HCT116 (cell line): ENCODE measurements at regions not wholly inside any gene's neighbourhood (a gene's known extent, or its start where the extent isn't known, plus 50 kb on each side); places are given as distances from the start of the nearest gene placed in this dataset.

Source experiments
- ATAC-seq: fragments of 200-7000 bp; cut with Tn5 transposase; 2 replicates; pipeline ENCODE4 v1.9.1; 2020; ENCODE audit warnings: mild to moderate bottlenecking, moderate library complexity
- BruUV-seq: library from RNA; stranded (reverse); fragments of 400-500 nt; replicated peaks from 2 replicates; lab custom pipeline; 2021; lab: Mats Ljungman, UMichigan
- CTCF ChIA-PET: fragments of 300-600 bp; sonication (Branson Sonifier 250); formaldehyde crosslinking; loops from one replicate; lab custom pipeline; 2021; ENCODE audit warnings: antibody characterized with exemption; lab: Charles Lee
- POLR2A ChIA-PET: fragments of 300-600, 350-600 bp; sonication (Branson Sonifier 250); formaldehyde crosslinking; loops from one replicate; lab custom pipeline; 2021; ENCODE audit warnings: antibody characterized with exemption; lab: Charles Lee
- RAD21 ChIA-PET, 2 experiments: fragments of 300-600 bp; sonication (Branson Sonifier 250); formaldehyde crosslinking; loops; one replicate each; lab custom pipeline; 2023; ENCODE audit warnings: low total read pairs in 2 of 2; ENCODE audit not compliant: uncharacterized antibody in 2 of 2, unreplicated experiment in 2 of 2, low non-redundant PET in 1 of 2; lab: Charles Lee
- DNase-seq: peaks from one replicate; pipeline ENCODE4 v3.0.0-alpha.2; 2010; ENCODE audit warnings: low read depth, low spot score
- H2AFZ ChIP-seq: fragments of 200-600 bp; shearing (Covaris generic), sonication (generic); 2 replicates; pipeline ENCODE4 v1.6.1; 2017; ENCODE audit warnings: low read depth, mixed run types, mixed read lengths, antibody characterized with exemption, low read length; ENCODE audit not compliant: poor library complexity, severe bottlenecking
- H3K27ac ChIP-seq: 2 replicates; pipeline ENCODE4 v1.5.1; 2012; ENCODE audit warnings: low read depth, low read length
- H3K27me3 ChIP-seq: fragments of 200-600 bp; sonication (generic); 2 replicates; pipeline ENCODE4 v1.6.1; 2016; ENCODE audit warnings: mixed run types, low read length, mixed read lengths; ENCODE audit not compliant: insufficient read depth
- H3K36me3 ChIP-seq, 2 experiments: fragments of 200-500 bp in 1 of 2; fragments of 200-600 bp in 1 of 2; sonication (Bioruptor generic) in 1 of 2; sonication (generic) in 1 of 2; 2 replicates each; pipeline versions ENCODE4 v1.5.1 to v1.6.1; 2014 to 2016; ENCODE audit warnings: low read length in 2 of 2, inconsistent platforms in 1 of 2, mixed read lengths in 1 of 2, mixed run types in 1 of 2; ENCODE audit not compliant: insufficient read depth in 2 of 2, control insufficient read depth in 1 of 2
- H3K4me1 ChIP-seq, 2 experiments: fragments of 200-600 bp in 1 of 2; sonication (generic) in 1 of 2; 2 replicates each; pipeline versions ENCODE4 v1.5.1 to v1.6.1; 2012 to 2017; ENCODE audit warnings: low read length in 2 of 2, inconsistent platforms in 1 of 2, mild to moderate bottlenecking in 1 of 2, mixed read lengths in 1 of 2, mixed run types in 1 of 2, moderate library complexity in 1 of 2; ENCODE audit not compliant: insufficient read depth in 2 of 2, control insufficient read depth in 1 of 2
- H3K4me2 ChIP-seq: fragments of 200-600 bp; sonication (generic); 2 replicates; pipeline ENCODE4 v1.6.1; 2017; ENCODE audit warnings: mixed run types, low read length, mixed read lengths
- H3K4me3 ChIP-seq, 2 experiments: fragments of 200-600 bp in 1 of 2; sonication (generic) in 1 of 2; replicated peaks in 1 of 2; 2 replicates each; pipeline ENCODE4 v1.5.1; 2011 to 2016; ENCODE audit warnings: low read length in 2 of 2, control low read depth in 1 of 2, low read depth in 1 of 2, mild to moderate bottlenecking in 1 of 2, mixed read lengths in 1 of 2, mixed run types in 1 of 2
- H3K79me2 ChIP-seq: fragments of 200-600 bp; sonication (generic); 2 replicates; pipeline ENCODE4 v1.6.1; 2017; ENCODE audit warnings: mild to moderate bottlenecking, mixed run types, low read length, moderate library complexity, mixed read lengths; ENCODE audit not compliant: insufficient read depth
- H3K9ac ChIP-seq: fragments of 200-600 bp; sonication (generic); 2 replicates; pipeline ENCODE4 v1.6.1; 2016; ENCODE audit warnings: low read length, mixed read lengths
- H3K9me2 ChIP-seq: fragments of 200-600 bp; sonication (generic), shearing (Covaris generic); 2 replicates; pipeline ENCODE4 v1.6.1; 2017; ENCODE audit warnings: mixed run types, mild to moderate bottlenecking, moderate library complexity; ENCODE audit not compliant: insufficient read depth
- H3K9me3 ChIP-seq, 2 experiments: fragments of 200-500 bp in 1 of 2; fragments of 200-600 bp in 1 of 2; sonication (Bioruptor generic) in 1 of 2; sonication (generic) in 1 of 2; 2 replicates each; pipeline ENCODE4 v1.6.1; 2014 to 2017; ENCODE audit warnings: low read length in 2 of 2, mixed read lengths in 2 of 2, inconsistent platforms in 1 of 2, low read depth in 1 of 2, mild to moderate bottlenecking in 1 of 2, mixed run types in 1 of 2, moderate library complexity in 1 of 2; ENCODE audit not compliant: control insufficient read depth in 1 of 2, insufficient read depth in 1 of 2
- H4K20me1 ChIP-seq: fragments of 200-600 bp; sonication (generic), shearing (Covaris generic); 2 replicates; pipeline ENCODE4 v1.6.1; 2017; ENCODE audit warnings: mixed run types, mild to moderate bottlenecking, moderate library complexity; ENCODE audit not compliant: insufficient read depth
- CBX3 ChIP-seq: IDR thresholded peaks from 2 replicates; pipeline ENCODE4 v1.6.1; 2012; ENCODE audit warnings: low read depth
- EZH2 ChIP-seq: fragments of 200-600 bp; sonication (generic); IDR thresholded peaks from 2 replicates; pipeline ENCODE4 v1.6.1; 2017; ENCODE audit warnings: antibody characterized with exemption, mixed run types
- EZH2phosphoT487 ChIP-seq: fragments of 200-600 bp; IDR thresholded peaks from 2 replicates; pipeline ENCODE4 v1.6.1; 2018; ENCODE audit warnings: antibody characterized with exemption, borderline replicate concordance
- FOSL1 ChIP-seq: IDR thresholded peaks from 2 replicates; pipeline ENCODE4 v1.6.1; 2012; ENCODE audit warnings: low read depth
- POLR2A ChIP-seq: IDR thresholded peaks from 2 replicates; pipeline ENCODE4 v1.7.0; 2011; ENCODE audit warnings: borderline replicate concordance; ENCODE audit not compliant: insufficient read depth, insufficient read length; ENCODE audit errors: extremely low read depth
- POLR2AphosphoS5 ChIP-seq: IDR thresholded peaks from 2 replicates; pipeline ENCODE4 v1.6.1; 2011; ENCODE audit warnings: mild to moderate bottlenecking, low read depth, low read length, moderate library complexity
- RAD21 ChIP-seq: IDR thresholded peaks from 2 replicates; pipeline ENCODE4 v1.6.1; 2012; ENCODE audit warnings: low read depth, mild to moderate bottlenecking
- SIN3A ChIP-seq: IDR thresholded peaks from 2 replicates; pipeline ENCODE4 v1.6.1; 2012; ENCODE audit warnings: low read depth
- SP1 ChIP-seq: IDR thresholded peaks from 2 replicates; pipeline ENCODE4 v1.6.1; 2012; ENCODE audit warnings: low read depth
- YY1 ChIP-seq: IDR thresholded peaks from 2 replicates; pipeline ENCODE4 v1.6.1; 2011; ENCODE audit warnings: low read length, low read depth, moderate library complexity, mild to moderate bottlenecking; ENCODE audit not compliant: insufficient replicate concordance; ENCODE audit errors: extremely low read depth
- ZNF274 ChIP-seq: fragments of 200-500 bp; sonication (Bioruptor generic); IDR thresholded peaks from 2 replicates; pipeline ENCODE4 v1.6.1; 2014; ENCODE audit warnings: mild to moderate bottlenecking, low read depth, low read length, inconsistent platforms
- intact Hi-C: fragments of 100-400 bp; cut with micrococcal nuclease; formaldehyde crosslinking; loops from 2 replicates; pipeline ENCODE4 v1.10.0; 2022
- TF ChIP-seq, protein P1 (sequence below): IDR thresholded peaks from 2 replicates; pipeline ENCODE4 v1.6.1; 2012
- TF ChIP-seq, protein P2 (sequence below): IDR thresholded peaks from 2 replicates; pipeline ENCODE4 v1.6.1; 2012; ENCODE audit warnings: low read depth
- TF ChIP-seq, protein P3 (sequence below): IDR thresholded peaks from 2 replicates; pipeline ENCODE4 v1.6.1; 2011; ENCODE audit warnings: mild to moderate bottlenecking, low read length, moderate library complexity; ENCODE audit not compliant: insufficient replicate concordance; ENCODE audit errors: extremely low read depth
- TF ChIP-seq, protein P4 (sequence below): IDR thresholded peaks from 2 replicates; pipeline ENCODE4 v1.6.1; 2012

DNA sequence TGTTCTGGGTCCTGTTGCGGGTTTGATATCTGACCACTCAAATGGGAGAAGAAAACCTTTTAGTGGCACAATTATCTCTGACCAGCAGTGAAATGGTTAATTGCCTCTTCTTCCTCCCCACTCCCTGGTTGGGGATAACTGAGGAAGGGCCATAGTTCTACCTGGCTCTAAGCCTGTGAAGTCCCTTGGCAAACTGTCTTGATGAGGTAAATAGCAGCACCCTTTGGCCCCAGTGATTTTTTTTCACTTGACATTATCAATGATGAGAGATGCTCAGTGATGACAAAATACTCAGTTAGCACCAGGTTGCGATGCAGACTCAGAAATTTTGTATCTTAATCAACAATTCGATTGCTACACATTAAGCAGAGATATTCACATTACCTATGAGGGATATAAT, 515.7 kb downstream of the PSAT1 start:
- ChIA-PET RAD21 (no interaction called here), CTCF (no interaction called here)
- H3K4me1 ChIP-seq: no peaks in the 10 kb centered on the region
- no peaks in the 10 kb centered on the region for H3K9me2 ChIP-seq
- H3K36me3 ChIP-seq: no peaks in the 10 kb centered on the region
- no peak for ATAC-seq
- no peaks in the 10 kb centered on the region for H4K20me1 ChIP-seq
- no peak overlapping the region for H3K4me3 ChIP-seq
- H3K27ac ChIP-seq: no peak overlapping the region
- no peak overlapping the region for H3K9ac ChIP-seq
- DNase-seq: no peak
- TF ChIP-seq EZH2phosphoT487 (no peak), SIN3A (no peak), CBX3 (no peak), RAD21 (no peak), EZH2 (no peak), YY1 (no peak), ZNF274 (no peak), FOSL1 (no peak), SP1 (no peak), POLR2AphosphoS5 (no peak), POLR2A (no peak)
- TF ChIP-seq, protein P1, sequence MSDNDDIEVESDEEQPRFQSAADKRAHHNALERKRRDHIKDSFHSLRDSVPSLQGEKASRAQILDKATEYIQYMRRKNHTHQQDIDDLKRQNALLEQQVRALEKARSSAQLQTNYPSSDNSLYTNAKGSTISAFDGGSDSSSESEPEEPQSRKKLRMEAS: no peak
- TF ChIP-seq, protein P2, sequence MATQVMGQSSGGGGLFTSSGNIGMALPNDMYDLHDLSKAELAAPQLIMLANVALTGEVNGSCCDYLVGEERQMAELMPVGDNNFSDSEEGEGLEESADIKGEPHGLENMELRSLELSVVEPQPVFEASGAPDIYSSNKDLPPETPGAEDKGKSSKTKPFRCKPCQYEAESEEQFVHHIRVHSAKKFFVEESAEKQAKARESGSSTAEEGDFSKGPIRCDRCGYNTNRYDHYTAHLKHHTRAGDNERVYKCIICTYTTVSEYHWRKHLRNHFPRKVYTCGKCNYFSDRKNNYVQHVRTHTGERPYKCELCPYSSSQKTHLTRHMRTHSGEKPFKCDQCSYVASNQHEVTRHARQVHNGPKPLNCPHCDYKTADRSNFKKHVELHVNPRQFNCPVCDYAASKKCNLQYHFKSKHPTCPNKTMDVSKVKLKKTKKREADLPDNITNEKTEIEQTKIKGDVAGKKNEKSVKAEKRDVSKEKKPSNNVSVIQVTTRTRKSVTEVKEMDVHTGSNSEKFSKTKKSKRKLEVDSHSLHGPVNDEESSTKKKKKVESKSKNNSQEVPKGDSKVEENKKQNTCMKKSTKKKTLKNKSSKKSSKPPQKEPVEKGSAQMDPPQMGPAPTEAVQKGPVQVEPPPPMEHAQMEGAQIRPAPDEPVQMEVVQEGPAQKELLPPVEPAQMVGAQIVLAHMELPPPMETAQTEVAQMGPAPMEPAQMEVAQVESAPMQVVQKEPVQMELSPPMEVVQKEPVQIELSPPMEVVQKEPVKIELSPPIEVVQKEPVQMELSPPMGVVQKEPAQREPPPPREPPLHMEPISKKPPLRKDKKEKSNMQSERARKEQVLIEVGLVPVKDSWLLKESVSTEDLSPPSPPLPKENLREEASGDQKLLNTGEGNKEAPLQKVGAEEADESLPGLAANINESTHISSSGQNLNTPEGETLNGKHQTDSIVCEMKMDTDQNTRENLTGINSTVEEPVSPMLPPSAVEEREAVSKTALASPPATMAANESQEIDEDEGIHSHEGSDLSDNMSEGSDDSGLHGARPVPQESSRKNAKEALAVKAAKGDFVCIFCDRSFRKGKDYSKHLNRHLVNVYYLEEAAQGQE: no peak
- TF ChIP-seq, protein P3, sequence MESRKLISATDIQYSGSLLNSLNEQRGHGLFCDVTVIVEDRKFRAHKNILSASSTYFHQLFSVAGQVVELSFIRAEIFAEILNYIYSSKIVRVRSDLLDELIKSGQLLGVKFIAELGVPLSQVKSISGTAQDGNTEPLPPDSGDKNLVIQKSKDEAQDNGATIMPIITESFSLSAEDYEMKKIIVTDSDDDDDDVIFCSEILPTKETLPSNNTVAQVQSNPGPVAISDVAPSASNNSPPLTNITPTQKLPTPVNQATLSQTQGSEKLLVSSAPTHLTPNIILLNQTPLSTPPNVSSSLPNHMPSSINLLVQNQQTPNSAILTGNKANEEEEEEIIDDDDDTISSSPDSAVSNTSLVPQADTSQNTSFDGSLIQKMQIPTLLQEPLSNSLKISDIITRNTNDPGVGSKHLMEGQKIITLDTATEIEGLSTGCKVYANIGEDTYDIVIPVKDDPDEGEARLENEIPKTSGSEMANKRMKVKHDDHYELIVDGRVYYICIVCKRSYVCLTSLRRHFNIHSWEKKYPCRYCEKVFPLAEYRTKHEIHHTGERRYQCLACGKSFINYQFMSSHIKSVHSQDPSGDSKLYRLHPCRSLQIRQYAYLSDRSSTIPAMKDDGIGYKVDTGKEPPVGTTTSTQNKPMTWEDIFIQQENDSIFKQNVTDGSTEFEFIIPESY: no peak
- TF ChIP-seq, protein P4, sequence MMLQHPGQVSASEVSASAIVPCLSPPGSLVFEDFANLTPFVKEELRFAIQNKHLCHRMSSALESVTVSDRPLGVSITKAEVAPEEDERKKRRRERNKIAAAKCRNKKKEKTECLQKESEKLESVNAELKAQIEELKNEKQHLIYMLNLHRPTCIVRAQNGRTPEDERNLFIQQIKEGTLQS: no peak
- TF ChIP-seq, all 23 proteins: peak for 0
- Histone ChIP-seq H2AFZ (no peak overlapping the region), H3K79me2 (no peaks in the 10 kb centered on the region), H3K9me3 (no peaks in the 10 kb centered on the region), H3K4me2 (no peak overlapping the region), H3K27me3 (no peaks in the 10 kb centered on the region)
- intact Hi-C loops: no loop called here
- POLR2A ChIA-PET: no interaction called here
- no TSS peak for BruUV-seq
